NCI-H1105 treated with DMSO at 0.1 percent for 48 hours (cell line): ENCODE measurements at regions not wholly inside any gene's neighbourhood (a gene's known extent, or its start where the extent isn't known, plus 50 kb on each side); places are given as distances from the start of the nearest gene placed in this dataset.

Experiments used
- DNase-seq: peaks from one replicate; lab custom pipeline; 2025; lab: John Stamatoyannopoulos, UW

DNA sequence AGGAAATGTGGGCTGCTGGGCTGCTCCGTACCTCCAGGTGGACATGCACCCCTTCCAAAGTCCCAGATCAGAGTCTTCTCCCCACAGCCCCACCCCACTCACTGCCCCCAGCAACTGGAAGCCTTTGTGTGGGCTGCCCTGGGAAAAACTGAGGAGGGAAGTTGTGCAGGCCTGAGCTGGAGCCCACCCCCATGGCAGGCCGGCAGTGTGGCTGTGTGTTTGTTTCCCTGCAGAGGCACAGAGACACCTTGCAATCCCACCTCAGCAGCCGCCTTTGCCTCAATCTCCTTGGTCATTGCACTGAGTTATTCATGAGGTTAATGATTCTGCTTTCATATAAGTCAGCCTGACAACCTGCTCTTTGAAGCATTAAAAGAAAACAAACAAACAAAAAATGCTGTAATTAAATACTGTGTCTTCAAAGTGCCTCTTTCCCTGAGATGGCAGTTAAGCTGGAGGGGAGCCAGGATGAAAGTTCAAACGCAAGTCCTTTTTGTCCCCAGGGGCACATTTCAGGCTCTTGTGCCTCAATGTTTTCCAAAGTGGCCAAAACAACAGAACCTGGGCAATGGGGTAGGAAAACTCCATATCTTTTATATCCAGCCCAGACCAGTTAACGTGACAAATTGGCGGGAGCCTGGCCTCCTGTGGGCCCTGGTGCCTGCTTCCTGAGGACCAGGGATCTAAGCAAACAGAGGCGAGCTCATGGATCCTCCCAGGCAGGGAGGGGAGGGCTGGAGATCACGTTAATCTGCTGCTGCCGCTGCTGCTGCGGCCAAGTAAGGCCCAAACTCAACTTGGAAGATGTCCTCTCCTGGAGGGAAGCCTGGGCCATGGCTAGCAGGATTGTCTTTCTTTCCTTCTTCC lies 51.9 kb upstream of the TSPAN11 start:
- peak; percentile 92 for DNase-seq

- no peak for DNase-seq
Measured at GRCh38 chr12:30870491-30871265, 55.9 kb upstream of the TSPAN11 start.

DNA sequence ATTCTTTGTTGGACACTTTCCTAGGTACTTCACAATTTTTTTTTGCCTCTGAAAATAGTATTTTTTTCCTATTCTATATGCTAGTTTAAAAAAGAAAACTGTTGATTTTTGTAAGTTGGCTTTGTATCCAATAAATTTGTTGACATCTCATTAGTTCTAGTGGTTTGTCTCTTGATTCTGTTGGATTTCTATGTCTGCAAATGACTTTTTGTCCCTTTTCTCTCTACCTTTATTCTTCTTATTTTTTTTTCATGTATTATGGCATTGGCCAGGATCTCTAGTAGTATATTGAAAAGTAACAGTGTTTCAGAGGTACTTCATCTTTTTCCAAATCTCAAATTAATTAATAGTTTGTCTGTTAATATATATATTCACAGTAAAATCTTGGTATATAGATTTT lies 59.1 kb upstream of the TSPAN11 start:
- DNase-seq, result no peak

DNA sequence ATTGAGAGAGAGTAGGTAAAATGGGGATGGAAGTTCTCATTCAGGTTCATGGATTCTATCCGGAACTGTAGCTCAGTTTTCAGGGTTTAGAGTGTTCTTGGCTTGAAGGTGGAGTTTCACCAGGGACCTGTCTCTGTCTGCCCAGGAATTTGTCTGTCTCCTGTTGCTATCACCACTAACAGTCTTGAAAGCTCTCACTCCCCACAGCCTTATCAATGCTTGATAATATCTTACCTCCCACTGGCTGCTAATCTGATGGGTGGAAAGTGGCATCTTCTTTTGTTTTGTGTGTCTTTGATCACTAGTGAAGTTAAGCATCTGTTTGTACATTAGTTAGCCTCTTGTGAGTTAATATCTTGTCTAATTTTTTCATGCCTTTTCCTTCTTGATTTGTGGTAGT lies 60.3 kb upstream of the TSPAN11 start:
- no peak for DNase-seq

DNA sequence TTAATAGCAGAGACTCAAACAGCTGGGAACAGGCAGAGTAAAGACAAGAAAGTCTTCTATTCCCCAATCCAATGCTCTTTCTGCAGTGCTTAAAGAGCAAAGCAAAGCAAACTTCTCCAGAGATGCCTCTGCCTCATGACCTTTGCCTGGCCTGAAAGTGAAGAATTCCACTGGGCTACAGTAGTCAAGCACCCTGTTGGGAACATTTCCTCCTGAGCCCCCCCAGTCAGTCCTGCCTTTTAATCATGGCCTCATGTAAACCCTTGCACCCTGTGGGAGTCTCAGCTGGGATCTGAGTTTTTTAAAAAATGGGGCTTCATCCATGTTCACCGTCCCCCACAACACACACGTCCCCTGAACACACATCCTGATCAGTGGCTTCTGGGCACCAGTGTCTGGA lies 62.7 kb upstream of the TSPAN11 start:
- no peak for DNase-seq

DNA sequence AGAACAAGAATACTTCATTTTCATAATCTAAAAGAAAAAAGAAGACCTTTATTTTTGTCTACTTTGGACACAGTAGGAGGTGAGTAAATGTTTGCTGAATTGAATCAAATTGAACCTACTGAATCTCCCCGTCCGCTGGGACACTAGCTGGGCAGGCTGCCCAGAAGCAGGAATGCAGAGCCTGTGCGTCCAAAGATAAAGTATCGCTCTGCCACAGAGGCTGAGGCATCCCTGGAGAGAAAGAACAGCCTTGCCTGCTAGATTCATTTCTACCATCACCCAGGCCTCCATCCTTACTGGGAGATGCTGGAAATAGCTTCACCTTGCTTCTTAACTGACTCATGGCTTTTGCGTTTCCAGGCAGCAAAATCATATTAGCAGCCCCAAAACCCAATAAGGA lies 64.1 kb upstream of the TSPAN11 start:
- DNase-seq, result no peak

- no peak for DNase-seq
Measured at GRCh38 chr12:30859226-30859625, 67.3 kb upstream of the TSPAN11 start.

GRCh38 chr12:30858471-30858870 lies 68.1 kb upstream of the TSPAN11 start:
- DNase-seq, result no peak

GRCh38 chr12:30853561-30854133 lies 72.9 kb upstream of the TSPAN11 start:
- no peak for DNase-seq

DNA sequence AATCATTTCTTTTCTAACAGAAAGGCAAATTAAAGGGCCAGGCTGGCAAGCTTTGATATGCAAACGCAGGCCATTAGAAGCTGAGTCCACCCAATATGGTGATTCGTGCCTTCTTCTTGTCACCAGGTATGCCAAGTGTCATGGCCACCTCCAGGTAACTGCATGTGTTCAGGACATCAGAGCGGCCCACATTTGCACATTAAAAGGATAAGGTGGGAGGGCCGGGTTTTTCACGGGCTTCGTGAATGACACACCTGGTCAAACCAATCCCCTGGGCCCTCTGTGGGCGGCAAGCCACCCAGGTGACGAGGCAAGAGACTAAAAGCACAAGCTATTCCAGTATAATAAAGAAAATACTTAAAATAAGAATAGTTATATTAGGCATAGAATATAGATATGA lies 75.9 kb upstream of the TSPAN11 start:
- DNase-seq, result no peak

GRCh38 chr12:30847259-30847658 lies 79.3 kb upstream of the TSPAN11 start:
- peak; percentile 59 for DNase-seq

- DNase-seq, result no peak
Measured at GRCh38 chr12:30846776-30847175, 79.8 kb upstream of the TSPAN11 start.

DNA sequence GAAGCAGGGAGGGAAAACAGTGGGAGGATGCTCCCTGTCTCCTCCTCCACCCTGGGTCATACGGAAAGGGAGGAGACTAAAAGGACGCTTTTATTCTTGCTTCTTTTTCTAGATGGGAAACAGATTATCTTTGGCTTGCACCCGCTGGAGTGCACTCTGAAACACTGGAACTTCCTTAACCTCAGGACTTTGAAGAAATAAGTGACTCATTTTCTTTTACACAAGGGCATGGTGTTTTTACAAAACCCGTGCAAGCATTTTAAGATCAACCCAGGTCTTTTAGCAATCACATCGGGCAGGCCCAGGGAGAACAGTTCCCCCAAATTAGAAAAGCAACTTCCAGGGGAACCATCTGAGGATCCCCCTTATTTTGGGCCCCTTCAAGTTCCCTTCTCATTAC lies 80.9 kb upstream of the TSPAN11 start:
- no peak for DNase-seq

DNA sequence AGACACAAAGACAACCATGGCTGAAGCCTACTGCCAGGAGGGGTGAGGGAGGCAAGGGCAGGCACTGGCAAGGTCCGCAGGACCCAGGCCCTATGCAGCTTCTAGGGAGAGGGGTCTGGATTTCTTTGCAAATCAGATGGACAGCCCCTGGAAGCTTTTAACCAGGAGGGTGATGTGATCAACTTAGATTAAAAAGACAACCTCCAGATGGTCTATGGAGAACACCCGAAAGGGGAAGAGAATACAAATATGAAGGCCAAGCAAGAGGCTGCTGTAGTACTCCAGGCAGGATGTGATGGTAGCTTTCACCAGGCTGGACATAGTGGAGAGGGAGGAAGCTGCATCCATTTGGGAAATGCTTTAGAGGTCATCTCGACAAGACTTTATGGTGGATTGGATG lies 83.3 kb upstream of the TSPAN11 start:
- DNase-seq, result no peak

GRCh38 chr12:30840715-30841114 lies 85.8 kb upstream of the TSPAN11 start:
- no peak for DNase-seq

- no peak for DNase-seq
Measured at GRCh38 chr12:30839643-30840220, 85.0 kb upstream of the CAPRIN2 start.

- no peak for DNase-seq
Measured at GRCh38 chr12:30837595-30837994, 82.8 kb upstream of the CAPRIN2 start.

- DNase-seq, result no peak
Measured at GRCh38 chr12:30836656-30837445, 82.1 kb upstream of the CAPRIN2 start.

GRCh38 chr12:30835216-30835615 lies 80.5 kb upstream of the CAPRIN2 start:
- DNase-seq, result no peak

- no peak for DNase-seq
Measured at GRCh38 chr12:30830751-30831150, 76.0 kb upstream of the CAPRIN2 start.

DNA sequence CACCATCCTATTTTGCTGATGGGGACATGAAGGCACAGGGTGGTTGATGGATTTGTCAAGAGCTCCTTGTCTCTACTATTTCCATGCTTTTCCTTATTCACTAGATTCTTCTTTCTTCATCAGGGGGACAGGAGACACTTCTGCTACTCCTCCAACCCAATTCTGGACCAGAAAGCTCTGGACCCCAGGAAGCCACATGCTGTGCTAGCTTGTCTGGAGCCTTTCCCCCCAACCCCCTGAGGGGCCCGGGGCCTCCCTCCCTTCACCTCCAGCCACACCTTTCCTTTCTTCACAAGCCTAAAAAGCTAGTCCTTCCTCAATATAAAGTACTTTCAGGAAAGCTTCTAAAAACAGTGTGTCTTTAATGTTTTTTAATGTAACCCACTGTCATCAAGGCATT lies 75.1 kb upstream of the CAPRIN2 start:
- DNase-seq, result no peak

- no peak for DNase-seq
Measured at GRCh38 chr12:30828686-30829085, 73.9 kb upstream of the CAPRIN2 start.
